A549 (cell line): ENCODE measurements at regions not wholly inside any gene's neighbourhood (a gene's known extent, or its start where the extent isn't known, plus 50 kb on each side); places are given as distances from the start of the nearest gene placed in this dataset.

Source experiments
- ATAC-seq, 2 experiments: fragments of 200-7000 bp in 1 of 2; fragments of >200 bp in 1 of 2; cut with Nextera tagmentation in 1 of 2; cut with Tn5 transposase in 1 of 2; 3 replicates each; pipeline versions ENCODE4 v1.8.0 to v1.9.1; 2018 to 2020; ENCODE audit warnings: mild to moderate bottlenecking in 1 of 2, moderate library complexity in 1 of 2
- CTCF ChIA-PET: fragments of 300-600 bp; sonication (Branson Sonifier 250); formaldehyde crosslinking; extraction: SDS; loops from one replicate; lab custom pipeline; 2021; ENCODE audit warnings: antibody characterized with exemption, inconsistent platforms; lab: Yijun Ruan, JAX
- POLR2A ChIA-PET: fragments of 350-600 bp; formaldehyde crosslinking; extraction: SDS; loops from one replicate; lab custom pipeline; 2021; ENCODE audit warnings: antibody characterized with exemption, inconsistent platforms; lab: Yijun Ruan, JAX
- DNase-seq, 2 experiments: peaks; one replicate each; pipeline versions ENCODE4 v3.0.0 to v3.0.0-alpha.2; 2011 to 2016; ENCODE audit warnings: low read depth in 1 of 2, low spot score in 1 of 2
- FAIRE-seq: peaks from 2 replicates; lab custom pipeline; 2011; peaks lifted over from hg19 to GRCh38; lab: Jason Lieb, UNC
- H3K27ac ChIP-seq, 2 experiments: fragments of >200 bp; sonication (Bioruptor Twin); formaldehyde crosslinking; 3 replicates each; pipeline ENCODE4 v1.5.1; 2016 to 2017
- H3K4me1 ChIP-seq: fragments of >200 bp; sonication (Bioruptor Twin); formaldehyde crosslinking; 3 replicates; pipeline ENCODE4 v1.6.1; 2016
- H3K4me2 ChIP-seq: fragments of >200 bp; sonication (Bioruptor Twin); formaldehyde crosslinking; 3 replicates; pipeline ENCODE4 v1.6.1; 2016
- H3K4me3 ChIP-seq: fragments of >200 bp; sonication (Bioruptor Twin); formaldehyde crosslinking; 3 replicates; pipeline ENCODE4 v1.5.1; 2016
- H3K9me3 ChIP-seq: fragments of >200 bp; sonication (Bioruptor Twin); formaldehyde crosslinking; 3 replicates; pipeline ENCODE4 v1.6.1; 2016
- BHLHE40 ChIP-seq: IDR thresholded peaks from 2 replicates; pipeline ENCODE4 v1.6.1; 2012; ENCODE audit warnings: low read depth, low read length, inconsistent platforms
- CTCF ChIP-seq: fragments of >200 bp; sonication (Bioruptor Twin); formaldehyde crosslinking; IDR thresholded peaks from 3 replicates; pipeline ENCODE4 v1.5.1; 2016
- EHMT2 ChIP-seq: fragments of 200-600 bp; sonication (generic); IDR thresholded peaks from 2 replicates; pipeline ENCODE4 v1.6.1; 2016; ENCODE audit warnings: antibody characterized with exemption, low read depth, mild to moderate bottlenecking, moderate library complexity
- ELK1 ChIP-seq: fragments of 150-350 bp; IDR thresholded peaks from 2 replicates; pipeline ENCODE4 v1.6.1; 2014; ENCODE audit warnings: low read depth, mild to moderate bottlenecking, low read length
- EP300 ChIP-seq, 2 experiments: fragments of >200 bp; sonication (Bioruptor Twin); formaldehyde crosslinking; IDR thresholded peaks; 2 replicates in 1 of 2; 3 replicates in 1 of 2; pipeline ENCODE4 v1.6.1; 2016 to 2017
- ESRRA ChIP-seq: fragments of 150-350 bp; IDR thresholded peaks from 2 replicates; pipeline ENCODE4 v1.6.1; 2014; ENCODE audit warnings: mild to moderate bottlenecking, low read length, borderline replicate concordance
- FOSL2 ChIP-seq, 2 experiments: fragments of 450-650 bp in 1 of 2; fragments of >200 bp in 1 of 2; sonication (Bioruptor Twin) in 1 of 2; formaldehyde crosslinking; IDR thresholded peaks; 2 replicates each; pipeline versions ENCODE4 v1.5.0 to v1.6.1; 2016 to 2020; ENCODE audit warnings: mild to moderate bottlenecking in 1 of 2, moderate library complexity in 1 of 2
- JUNB ChIP-seq: fragments of >200 bp; sonication (Bioruptor Twin); formaldehyde crosslinking; IDR thresholded peaks from 2 replicates; pipeline ENCODE4 v1.6.1; 2016
- MAX ChIP-seq: IDR thresholded peaks from 2 replicates; pipeline ENCODE4 v1.6.1; 2012
- MAZ ChIP-seq: fragments of 150-350 bp; IDR thresholded peaks from 2 replicates; pipeline ENCODE4 v1.6.1; 2014; ENCODE audit warnings: antibody characterized with exemption, low read depth, low read length, borderline replicate concordance
- NPAS2 ChIP-seq: fragments of 250-450 bp; sonication (Bioruptor Pico); IDR thresholded peaks from 2 replicates; pipeline ENCODE4 v1.8.0; 2022; ENCODE audit warnings: mild to moderate bottlenecking, moderate library complexity, borderline replicate concordance
- PBX3 ChIP-seq: IDR thresholded peaks from 2 replicates; pipeline ENCODE4 v1.6.1; 2012
- RNF2 ChIP-seq: fragments of 200-600 bp; sonication (generic); IDR thresholded peaks from 2 replicates; pipeline ENCODE4 v1.6.1; 2016; ENCODE audit warnings: low read depth, mild to moderate bottlenecking, antibody characterized with exemption, moderate library complexity, borderline replicate concordance
- SMC3 ChIP-seq: fragments of >200 bp; sonication (Bioruptor Twin); formaldehyde crosslinking; IDR thresholded peaks from 3 replicates; pipeline ENCODE4 v1.6.1; 2018; ENCODE audit warnings: inconsistent platforms
- TFCP2L1 ChIP-seq: fragments of 250-450 bp; sonication (Bioruptor Pico); IDR thresholded peaks from 2 replicates; pipeline ENCODE4 v1.5.0; 2021; ENCODE audit warnings: mild to moderate bottlenecking
- USF2 ChIP-seq: fragments of 450-650 bp; IDR thresholded peaks from 2 replicates; pipeline ENCODE4 v1.6.1; 2014; ENCODE audit warnings: antibody characterized with exemption
- ZFP36 ChIP-seq: fragments of 450-650 bp; IDR thresholded peaks from 2 replicates; pipeline ENCODE4 v1.6.1; 2014; ENCODE audit warnings: borderline replicate concordance; ENCODE audit not compliant: partially characterized antibody
- ZNF302 ChIP-seq: fragments of 250-450 bp; sonication (Bioruptor Pico); IDR thresholded peaks from 2 replicates; pipeline ENCODE4 v1.9.0; 2021; ENCODE audit warnings: inconsistent platforms, mild to moderate bottlenecking, moderate library complexity
- ZSCAN20 ChIP-seq: fragments of 250-450 bp; sonication (Bioruptor Pico); IDR thresholded peaks from 2 replicates; pipeline ENCODE4 v1.8.0; 2022; ENCODE audit warnings: mild to moderate bottlenecking, moderate library complexity
- WGBS: methylation state at CpG from one replicate; pipeline ENCODE4 v1.1.6; 2017; ENCODE audit errors: missing lambda C conversion rate; 5-methylcytosine and 5-hydroxymethylcytosine counted together

- no peak for TF ChIP-seq USF2
- TF ChIP-seq, all 56 proteins: peak for 0
These were observed 932.3 kb upstream of the ACVR2A start (continued) for GRCh38 chr2:146912536-146912935.

- H3K4me2 ChIP-seq, result no peak overlapping the region
- H3K4me1 ChIP-seq, result no peaks in the 10 kb centered on the region
- 2% methylated on average over 3 of the region's 3 CpGs for WGBS
- DNase-seq (no peak), ATAC-seq (no peak), FAIRE-seq (no peak)
- no peak overlapping the region for H3K4me3 ChIP-seq
- CTCF ChIA-PET, result no interaction called here
- H3K27ac ChIP-seq, result no peak overlapping the region
- H3K9me3 ChIP-seq, result no peaks in the 10 kb centered on the region
- POLR2A ChIA-PET, result no interaction called here
- TF ChIP-seq ELK1 (no peak), RNF2 (no peak), NPAS2 (CRISPR knock-in tag) (no peak), BHLHE40 (no peak), EP300 (IDR thresholded peaks at IDR 0.05) (no peak), FOSL2 (IDR thresholded peaks at IDR 0.05) (no peak), FOSL2 (CRISPR knock-in tag; IDR thresholded peaks at IDR 0.05) (no peak), JUNB (no peak), ZSCAN20 (no peak), ZNF302 (CRISPR knock-in tag) (no peak), CTCF (no peak), MAZ (no peak), ESRRA (no peak), PBX3 (no peak), ZFP36 (no peak), EHMT2 (no peak), MAX (no peak), TFCP2L1 (CRISPR knock-in tag) (no peak)
These were observed 936.1 kb upstream of the ACVR2A start for GRCh38 chr2:146908776-146909175.

GRCh38 chr2:146898083-146898482 lies 946.7 kb upstream of the ACVR2A start:
- H3K4me3 ChIP-seq, result no peak overlapping the region
- DNase-seq, result no peak
- H3K4me2 ChIP-seq, result no peak overlapping the region
- H3K27ac ChIP-seq, result no peak overlapping the region
- FAIRE-seq, result no peak
- no peaks in the 10 kb centered on the region for H3K9me3 ChIP-seq
- no peak for TF ChIP-seq SMC3
- POLR2A ChIA-PET, result no interaction called here
- no peaks in the 10 kb centered on the region for H3K4me1 ChIP-seq
- 0% methylated on average over 1 of the region's 1 CpG for WGBS
- no peak for ATAC-seq
- CTCF ChIA-PET, result no interaction called here
